GM12865 (cell line): ENCODE measurements at regions not wholly inside any gene's neighbourhood (a gene's known extent, or its start where the extent isn't known, plus 50 kb on each side); places are given as distances from the start of the nearest gene placed in this dataset.
A peak's percentile ranks its signal among the peaks of the same experiment; 100 is the strongest.

Experiments used
- DNase-seq: peaks from one replicate; pipeline ENCODE4 v3.0.0; 2010; ENCODE audit warnings: low read depth
- H3K4me3 ChIP-seq: 2 replicates; pipeline ENCODE4 v1.5.1; 2011; ENCODE audit warnings: mild to moderate bottlenecking, low read depth, low read length, control low read depth
- TF ChIP-seq, protein P1 (sequence below): IDR thresholded peaks from 2 replicates; pipeline ENCODE4 v1.5.1; 2011; ENCODE audit warnings: low read length, control low read depth, low read depth, inconsistent platforms; ENCODE audit not compliant: insufficient read depth; ENCODE audit errors: missing control alignments

DNA sequence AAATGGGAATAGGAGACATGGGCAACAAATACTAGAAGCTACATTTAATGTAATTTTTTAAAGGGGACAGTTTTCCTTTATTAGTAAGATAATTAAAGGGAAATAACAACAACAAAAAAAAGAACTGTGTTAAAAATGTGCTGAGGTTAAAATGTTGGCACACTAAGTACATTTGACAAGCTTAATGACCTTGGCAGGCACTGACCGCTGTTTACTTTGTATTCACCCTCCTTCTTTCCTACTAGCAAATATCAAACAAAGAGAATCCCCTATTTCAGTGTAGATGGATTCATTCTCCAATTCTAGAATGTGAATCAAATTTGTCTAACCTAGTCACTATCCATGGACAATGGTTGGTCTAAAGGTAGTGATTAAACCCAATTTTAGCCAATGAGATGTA, 77.5 kb upstream of the TOMM7 start:
- TF ChIP-seq, protein P1, sequence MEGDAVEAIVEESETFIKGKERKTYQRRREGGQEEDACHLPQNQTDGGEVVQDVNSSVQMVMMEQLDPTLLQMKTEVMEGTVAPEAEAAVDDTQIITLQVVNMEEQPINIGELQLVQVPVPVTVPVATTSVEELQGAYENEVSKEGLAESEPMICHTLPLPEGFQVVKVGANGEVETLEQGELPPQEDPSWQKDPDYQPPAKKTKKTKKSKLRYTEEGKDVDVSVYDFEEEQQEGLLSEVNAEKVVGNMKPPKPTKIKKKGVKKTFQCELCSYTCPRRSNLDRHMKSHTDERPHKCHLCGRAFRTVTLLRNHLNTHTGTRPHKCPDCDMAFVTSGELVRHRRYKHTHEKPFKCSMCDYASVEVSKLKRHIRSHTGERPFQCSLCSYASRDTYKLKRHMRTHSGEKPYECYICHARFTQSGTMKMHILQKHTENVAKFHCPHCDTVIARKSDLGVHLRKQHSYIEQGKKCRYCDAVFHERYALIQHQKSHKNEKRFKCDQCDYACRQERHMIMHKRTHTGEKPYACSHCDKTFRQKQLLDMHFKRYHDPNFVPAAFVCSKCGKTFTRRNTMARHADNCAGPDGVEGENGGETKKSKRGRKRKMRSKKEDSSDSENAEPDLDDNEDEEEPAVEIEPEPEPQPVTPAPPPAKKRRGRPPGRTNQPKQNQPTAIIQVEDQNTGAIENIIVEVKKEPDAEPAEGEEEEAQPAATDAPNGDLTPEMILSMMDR, result no peak
- DNase-seq, result no peak
- no peak overlapping the region for H3K4me3 ChIP-seq

DNA sequence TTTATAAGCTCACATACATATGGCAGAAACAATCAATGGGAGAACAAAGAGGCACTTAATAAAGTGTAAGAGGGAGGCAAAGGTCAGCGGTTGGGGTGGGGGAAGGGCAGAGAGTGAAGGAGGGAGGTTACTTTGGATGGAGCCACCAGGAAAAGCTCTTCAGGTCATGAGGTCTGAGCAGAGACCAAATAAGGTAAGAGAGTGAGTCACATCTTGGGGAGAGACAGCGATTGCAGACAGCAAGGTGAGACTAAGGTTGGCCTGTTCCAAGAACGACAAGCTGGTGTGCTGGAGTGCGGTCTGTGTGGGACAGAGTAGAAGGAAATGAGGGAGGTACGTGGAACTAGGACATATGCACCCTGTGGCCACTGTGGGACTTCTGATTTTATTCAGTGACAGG, 74.3 kb upstream of the TOMM7 start:
- TF ChIP-seq, protein P1, result no peak
- DNase-seq, result no peak
- no peak overlapping the region for H3K4me3 ChIP-seq

DNA sequence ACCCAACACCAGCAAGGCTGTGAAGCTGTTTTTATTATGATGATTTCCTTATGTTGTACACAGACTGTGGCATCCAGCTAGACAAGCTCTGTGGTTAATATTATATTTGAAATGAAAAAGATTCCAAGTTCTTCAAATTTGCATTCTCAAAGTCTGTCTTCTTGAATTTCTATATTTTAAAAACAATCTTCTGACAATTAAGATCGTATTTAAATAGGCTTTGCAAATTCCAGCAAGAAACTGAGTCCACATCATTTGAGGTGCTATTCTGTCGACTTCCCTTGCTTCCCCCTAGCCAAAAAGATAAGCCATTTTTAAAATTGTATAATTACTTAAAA, 73.1 kb upstream of the TOMM7 start:
- TF ChIP-seq, protein P1, result no peak
- H3K4me3 ChIP-seq, result no peak overlapping the region
- DNase-seq, result no peak

DNA sequence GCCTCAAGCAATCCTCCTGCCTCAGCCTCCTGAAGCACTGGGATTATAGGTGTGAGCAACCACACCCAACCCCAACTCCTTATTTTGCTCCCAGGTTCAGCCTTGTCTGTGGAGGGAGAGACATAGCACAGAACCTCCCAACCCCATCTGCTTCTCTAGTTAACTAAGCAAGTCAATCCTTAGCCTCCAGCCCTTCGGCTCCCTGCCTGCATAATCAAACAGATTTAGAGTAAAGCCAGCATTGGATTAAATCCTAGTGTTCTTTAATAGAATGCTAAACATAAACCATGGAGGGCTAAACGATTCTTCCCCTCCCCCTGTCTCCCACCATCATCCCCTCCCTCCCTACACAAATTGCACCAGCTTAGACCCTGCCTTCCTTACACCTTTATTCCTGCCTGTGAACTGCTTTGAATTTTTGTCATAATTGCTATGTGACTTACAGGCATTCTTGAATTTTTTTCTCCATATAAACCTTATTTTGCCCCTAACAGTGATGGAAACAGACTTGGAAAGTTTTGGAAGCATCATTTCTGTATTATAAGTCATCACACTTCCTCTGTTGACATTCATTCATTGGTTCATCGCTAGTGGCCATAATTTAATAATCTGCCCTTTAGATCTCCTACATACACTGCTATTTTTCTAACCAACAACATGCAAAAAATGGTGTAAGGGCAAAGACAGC, 72.6 kb upstream of the TOMM7 start:
- DNase-seq, result no peak
- TF ChIP-seq, protein P1, result no peak
- no peak overlapping the region for H3K4me3 ChIP-seq

DNA sequence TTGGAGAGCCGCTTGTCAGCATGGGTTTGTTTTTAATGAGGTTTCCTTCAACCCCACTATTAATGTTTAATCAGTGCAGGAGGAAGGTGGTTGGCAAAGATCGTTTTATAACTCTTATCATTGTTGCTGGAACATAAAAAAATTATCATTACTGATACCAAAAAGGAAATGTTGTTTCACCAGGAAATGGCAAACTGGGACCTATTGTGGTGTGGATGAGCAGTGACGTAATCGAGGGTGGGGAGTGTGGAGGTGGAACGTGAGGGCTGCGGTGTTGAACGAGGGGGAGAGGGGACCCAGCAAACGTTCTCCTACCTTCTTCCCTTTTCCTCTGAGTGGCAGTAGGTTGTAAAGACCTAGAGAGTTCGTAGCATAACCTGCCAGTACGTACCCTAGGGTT, 71.9 kb upstream of the TOMM7 start:
- no peak overlapping the region for H3K4me3 ChIP-seq
- DNase-seq, result no peak
- TF ChIP-seq, protein P1, result no peak

DNA sequence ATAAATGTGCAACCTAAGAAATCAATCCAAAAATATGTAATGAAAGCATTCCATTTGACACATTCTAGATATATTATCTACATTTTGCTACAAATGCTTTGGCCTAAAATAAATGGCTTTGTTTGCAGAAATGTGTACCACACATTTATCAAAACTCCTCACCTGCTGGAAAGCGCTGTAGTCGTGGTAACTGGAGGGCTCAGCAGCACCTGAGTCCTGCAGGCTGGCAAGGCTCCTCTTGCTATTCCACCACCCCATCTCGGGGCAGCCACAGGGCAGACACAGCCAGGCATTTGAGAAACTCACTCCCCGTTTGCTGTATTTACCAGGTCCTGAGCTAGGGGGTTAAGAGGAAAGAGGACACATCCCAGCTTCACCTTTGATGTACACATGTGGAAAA, 68.1 kb upstream of the TOMM7 start:
- no peak for DNase-seq
- TF ChIP-seq, protein P1, result no peak

DNA sequence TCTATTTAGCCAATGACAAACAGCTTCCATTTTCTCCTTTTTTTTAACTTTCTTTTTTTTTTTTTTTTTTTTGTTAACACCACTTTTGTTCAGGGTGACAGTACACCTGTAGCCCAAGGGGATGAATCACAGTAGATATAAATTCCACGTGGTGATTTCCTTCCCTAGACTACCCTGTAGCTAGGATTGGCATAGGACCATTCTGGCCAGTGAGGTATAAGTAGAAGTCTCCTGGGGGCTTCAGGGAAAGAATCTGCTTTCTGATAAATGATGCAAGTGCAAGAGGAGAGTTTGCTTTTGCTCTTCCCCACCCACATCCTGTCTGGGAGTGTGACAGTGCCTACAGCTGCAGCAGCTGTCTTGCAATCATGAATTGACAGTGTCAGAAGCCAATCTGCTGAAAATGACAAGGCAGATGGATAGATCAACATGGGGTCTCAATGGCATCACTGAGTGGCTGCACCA, 63.2 kb upstream of the TOMM7 start:
- H3K4me3 ChIP-seq, result peak overlapping the region; percentile 29
- TF ChIP-seq, protein P1, result no peak
- peak; percentile 93 for DNase-seq

More for the DNA sequence above, 68.1 kb upstream of the TOMM7 start:
- no peak overlapping the region for H3K4me3 ChIP-seq
